ENCODE measurements at regions not wholly inside any gene's neighbourhood (a gene's known extent, or its start where the extent isn't known, plus 50 kb on each side); places are given as distances from the start of the nearest gene placed in this dataset.
"Not testable (repeated sequence)": the region's sequence is repeated elsewhere in the genome, so short reads cannot be mapped to it uniquely, and the experiment has no call there.

GRCh38 chr2:6143812-6144211 is 451.6 kb downstream of the SOX11 start:
- no peaks in the 10 kb centered on the region for H3K36me3 Mint-ChIP-seq (ENCODE audit: low read depth)
- H3K9me3 Mint-ChIP-seq: no peaks in the 10 kb centered on the region
- ChIA-PET CTCF (interaction anchor here (0.5 kb wide), 1 partner anchor 300 kb away, joined by 3 read pairs; no protein-coding TSS in a partner anchor), POLR2A (no interaction called here)
- no peaks in the 10 kb centered on the region for H3K27me3 Mint-ChIP-seq
- no peak for DNase-seq
- no peaks in the 10 kb centered on the region for H3K4me1 Mint-ChIP-seq
- no peak overlapping the region for H3K27ac Mint-ChIP-seq
- no peak overlapping the region for H3K4me3 Mint-ChIP-seq

GRCh38 chr2:6147215-6147614 is 455.0 kb downstream of the SOX11 start:
- H3K36me3 Mint-ChIP-seq (ENCODE audit: low read depth); POLR2A ChIA-PET; H3K27ac Mint-ChIP-seq; H3K27me3 Mint-ChIP-seq; H3K9me3 Mint-ChIP-seq; H3K4me3 Mint-ChIP-seq; DNase-seq; CTCF ChIA-PET; H3K4me1 Mint-ChIP-seq: not testable (repeated sequence)

GRCh38 chr2:6148882-6149281 is 456.7 kb downstream of the SOX11 start:
- H3K27ac Mint-ChIP-seq: no peak overlapping the region
- ChIA-PET CTCF (no interaction called here), POLR2A (no interaction called here)
- H3K27me3 Mint-ChIP-seq: no peaks in the 10 kb centered on the region
- H3K4me3 Mint-ChIP-seq: no peak overlapping the region
- H3K36me3 Mint-ChIP-seq (ENCODE audit: low read depth): no peaks in the 10 kb centered on the region
- H3K9me3 Mint-ChIP-seq: no peaks in the 10 kb centered on the region
- H3K4me1 Mint-ChIP-seq: no peaks in the 10 kb centered on the region
- no peak for DNase-seq

GRCh38 chr2:6159606-6160005 is 467.4 kb downstream of the SOX11 start:
- DNase-seq: no peak
- Mint-ChIP-seq H3K9me3 (no peaks in the 10 kb centered on the region), H3K4me3 (no peak overlapping the region), H3K27ac (no peak overlapping the region), H3K36me3 (ENCODE audit: low read depth) (no peaks in the 10 kb centered on the region), H3K4me1 (no peaks in the 10 kb centered on the region), H3K27me3 (no peaks in the 10 kb centered on the region)
- CTCF ChIA-PET: no interaction called here
- POLR2A ChIA-PET: no interaction called here

- CTCF ChIA-PET: no interaction called here
- Mint-ChIP-seq H3K9me3 (no peaks in the 10 kb centered on the region), H3K4me1 (no peaks in the 10 kb centered on the region), H3K27me3 (no peaks in the 10 kb centered on the region), H3K27ac (no peak overlapping the region), H3K4me3 (no peak overlapping the region), H3K36me3 (ENCODE audit: low read depth) (no peaks in the 10 kb centered on the region)
- POLR2A ChIA-PET: no interaction called here
- no peak for DNase-seq
Observed at GRCh38 chr2:6163932-6164331, 471.7 kb downstream of the SOX11 start.

GRCh38 chr2:6164986-6165747 is 473.0 kb downstream of the SOX11 start:
- Mint-ChIP-seq H3K27ac (no peak overlapping the region), H3K4me1 (no peaks in the 10 kb centered on the region), H3K36me3 (ENCODE audit: low read depth) (no peaks in the 10 kb centered on the region), H3K9me3 (no peaks in the 10 kb centered on the region), H3K27me3 (no peaks in the 10 kb centered on the region), H3K4me3 (no peak overlapping the region)
- no peak for DNase-seq
- CTCF ChIA-PET: no interaction called here
- POLR2A ChIA-PET: no interaction called here

GRCh38 chr2:6167592-6168138 is 475.5 kb downstream of the SOX11 start:
- no peaks in the 10 kb centered on the region for H3K36me3 Mint-ChIP-seq (ENCODE audit: low read depth)
- no peaks in the 10 kb centered on the region for H3K9me3 Mint-ChIP-seq
- ChIA-PET POLR2A (no interaction called here), CTCF (interaction anchor here (0.7 kb wide), 1 partner anchor 14 kb away, joined by 4 read pairs; no protein-coding TSS in a partner anchor)
- no peaks in the 10 kb centered on the region for H3K4me1 Mint-ChIP-seq
- no peak overlapping the region for H3K27ac Mint-ChIP-seq
- DNase-seq: no peak
- no peak overlapping the region for H3K4me3 Mint-ChIP-seq
- H3K27me3 Mint-ChIP-seq: no peaks in the 10 kb centered on the region

GRCh38 chr2:6168485-6168884 is 476.3 kb downstream of the SOX11 start:
- DNase-seq: no peak
- POLR2A ChIA-PET: no interaction called here
- Mint-ChIP-seq H3K4me3 (no peak overlapping the region), H3K9me3 (no peaks in the 10 kb centered on the region), H3K36me3 (ENCODE audit: low read depth) (no peaks in the 10 kb centered on the region), H3K27ac (no peak overlapping the region), H3K4me1 (no peaks in the 10 kb centered on the region), H3K27me3 (no peaks in the 10 kb centered on the region)
- CTCF ChIA-PET: no interaction called here

- Mint-ChIP-seq H3K36me3 (ENCODE audit: low read depth) (no peaks in the 10 kb centered on the region), H3K4me3 (no peak overlapping the region), H3K27ac (no peak overlapping the region), H3K27me3 (no peaks in the 10 kb centered on the region), H3K9me3 (no peaks in the 10 kb centered on the region), H3K4me1 (no peaks in the 10 kb centered on the region)
- DNase-seq: no peak
- POLR2A ChIA-PET: no interaction called here
- CTCF ChIA-PET: no interaction called here
Observed at GRCh38 chr2:6171294-6171693, 479.1 kb downstream of the SOX11 start.

GRCh38 chr2:6177811-6178210 is 485.6 kb downstream of the SOX11 start:
- POLR2A ChIA-PET: no interaction called here
- CTCF ChIA-PET: no interaction called here
- Mint-ChIP-seq H3K4me3 (no peak overlapping the region), H3K36me3 (ENCODE audit: low read depth) (no peaks in the 10 kb centered on the region), H3K9me3 (no peaks in the 10 kb centered on the region), H3K27me3 (no peaks in the 10 kb centered on the region), H3K27ac (no peak overlapping the region), H3K4me1 (no peaks in the 10 kb centered on the region)
- DNase-seq: no peak

GRCh38 chr2:6181525-6181924 is 489.3 kb downstream of the SOX11 start:
- CTCF ChIA-PET: no interaction called here

GRCh38 chr2:6181926-6182325 is 489.7 kb downstream of the SOX11 start:
- no peak for DNase-seq
- CTCF ChIA-PET: no interaction called here
- H3K4me3 Mint-ChIP-seq: no peak overlapping the region
- no peaks in the 10 kb centered on the region for H3K9me3 Mint-ChIP-seq
- H3K36me3 Mint-ChIP-seq (ENCODE audit: low read depth): no peaks in the 10 kb centered on the region
- H3K4me1 Mint-ChIP-seq: no peaks in the 10 kb centered on the region
- no peak overlapping the region for H3K27ac Mint-ChIP-seq
- POLR2A ChIA-PET: no interaction called here
- no peaks in the 10 kb centered on the region for H3K27me3 Mint-ChIP-seq

More at GRCh38 chr2:6181525-6181924, 489.3 kb downstream of the SOX11 start:
- Mint-ChIP-seq H3K36me3 (ENCODE audit: low read depth) (no peaks in the 10 kb centered on the region), H3K9me3 (no peaks in the 10 kb centered on the region), H3K4me1 (no peaks in the 10 kb centered on the region), H3K27ac (no peak overlapping the region), H3K27me3 (no peaks in the 10 kb centered on the region), H3K4me3 (no peak overlapping the region)
- DNase-seq: no peak
- POLR2A ChIA-PET: no interaction called here

GRCh38 chr2:6183226-6183625 is 491.0 kb downstream of the SOX11 start:
- Mint-ChIP-seq H3K9me3 (no peaks in the 10 kb centered on the region), H3K4me3 (no peak overlapping the region), H3K36me3 (ENCODE audit: low read depth) (no peaks in the 10 kb centered on the region), H3K27me3 (no peaks in the 10 kb centered on the region), H3K4me1 (no peaks in the 10 kb centered on the region), H3K27ac (no peak overlapping the region)
- POLR2A ChIA-PET: no interaction called here
- no peak for DNase-seq
- CTCF ChIA-PET: no interaction called here
